Erythroblast (primary cell): ENCODE measurements at regions not wholly inside any gene's neighbourhood (a gene's known extent, or its start where the extent isn't known, plus 50 kb on each side); places are given as distances from the start of the nearest gene placed in this dataset.

Experiments used
- GATA1 ChIP-seq: IDR thresholded peaks from 2 replicates; pipeline ENCODE4 v1.6.1; 2011; ENCODE audit warnings: low read depth, mild to moderate bottlenecking, control low read depth, low read length, moderate library complexity
- POLR2A ChIP-seq: IDR thresholded peaks from 2 replicates; pipeline ENCODE4 v1.6.1; 2011; ENCODE audit warnings: mild to moderate bottlenecking, low read length

GRCh38 chr19:30959011-30959410 is 390.2 kb downstream of the TSHZ3 start:
- TF ChIP-seq POLR2A = no peak
- no peak for TF ChIP-seq GATA1
